ENCODE measurements at regions not wholly inside any gene's neighbourhood (a gene's known extent, or its start where the extent isn't known, plus 50 kb on each side); places are given as distances from the start of the nearest gene placed in this dataset.

DNA sequence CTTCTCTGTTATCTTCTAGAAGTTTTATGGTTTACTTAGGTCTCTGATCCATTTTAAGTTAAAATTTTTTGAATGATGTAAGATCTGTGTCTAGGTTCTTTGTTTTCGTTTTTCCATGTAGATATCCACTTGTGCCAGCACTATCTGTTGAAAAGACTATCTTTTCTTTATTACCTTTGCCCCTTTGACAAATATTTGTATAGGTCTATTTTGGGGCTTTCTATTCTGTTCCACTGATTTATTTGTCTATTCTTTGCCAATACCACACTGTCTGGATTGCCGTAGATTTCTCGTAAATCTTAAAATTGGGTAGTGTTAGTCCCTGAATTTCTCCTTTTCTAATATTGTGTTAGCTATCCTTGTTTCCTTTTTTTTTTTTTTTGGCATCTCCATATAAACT lies 71.4 kb upstream of the PDSS1 start:
- ChIA-PET CTCF (interaction anchor here (0.6 kb wide), 1 partner anchor 208 kb away, joined by 3 read pairs; no protein-coding TSS in a partner anchor), POLR2A (interaction anchor here (0.6 kb wide), 1 partner anchor 266 kb away, joined by 5 read pairs; no protein-coding TSS in a partner anchor)
- Histone ChIP-seq H3K27me3 (ENCODE audit: control insufficient read depth, insufficient read depth, low read length) (peaks cover 6% of the 10 kb centered on the region), H3K9me3 (ENCODE audit: control insufficient read depth, insufficient read depth, low read depth, low read length) (no peaks in the 10 kb centered on the region), H3K4me3 (ENCODE audit: low read depth in 2 of 2, low read length in 2 of 2) (no peak overlapping the region), H3K27ac (ENCODE audit: low read length) (no peak overlapping the region), H3K4me1 (ENCODE audit: control insufficient read depth, insufficient read depth, low read length) (no peaks in the 10 kb centered on the region), H3K36me3 (ENCODE audit: control insufficient read depth, insufficient read depth, low read length) (no peaks in the 10 kb centered on the region; the same call in 1 of the 2 replicates)
- ATAC-seq = no peak
- intact Hi-C loops (cut with micrococcal nuclease; ENCODE audit: unreplicated experiment) = no loop called here
- BruUV-seq (replicated peaks) = no TSS peak
- TF ChIP-seq REST (IDR thresholded peaks at IDR 0.05; ENCODE audit: insufficient read depth in 1 of 2, low read depth in 2 of 2, low read length in 1 of 2) (no peak), POLR2AphosphoS5 (IDR thresholded peaks at IDR 0.05; ENCODE audit: low read depth, low read length) (no peak), SIN3A (IDR thresholded peaks at IDR 0.05; ENCODE audit: borderline replicate concordance, insufficient read depth, low read depth, low read length) (no peak), TCF7L2 (IDR thresholded peaks at IDR 0.05; ENCODE audit: low read depth, low read length) (no peak), CTCF (IDR thresholded peaks at IDR 0.05) (no peak)
- in situ Hi-C loops (cut with HindIII; ENCODE audit: low pct_unique_long_range_greater_than_20kb, low sequenced_read_pairs) = no loop called here
- no peak for DNase-seq (ENCODE audit: low read depth, low spot score)

- no peaks in the 10 kb centered on the region for H3K4me1 ChIP-seq (ENCODE audit: control insufficient read depth, insufficient read depth, low read length)
- ATAC-seq (no peak), DNase-seq (ENCODE audit: low read depth, low spot score) (no peak)
- H3K4me3 ChIP-seq (ENCODE audit: low read depth in 2 of 2, low read length in 2 of 2) = no peak overlapping the region
- peaks cover 4% of the 10 kb centered on the region for H3K27me3 ChIP-seq (ENCODE audit: control insufficient read depth, insufficient read depth, low read length)
- ChIA-PET CTCF (interaction anchor here (0.6 kb wide), 1 partner anchor 60 kb away, joined by 3 read pairs; no protein-coding TSS in a partner anchor), POLR2A (no interaction called here)
- BruUV-seq (replicated peaks) = no TSS peak
- no peak for TF ChIP-seq TCF7L2 (IDR thresholded peaks at IDR 0.05; ENCODE audit: low read depth, low read length)
- TF ChIP-seq SIN3A (IDR thresholded peaks at IDR 0.05; ENCODE audit: borderline replicate concordance, insufficient read depth, low read depth, low read length) = no peak
- no peak for TF ChIP-seq REST (IDR thresholded peaks at IDR 0.05; ENCODE audit: insufficient read depth in 1 of 2, low read depth in 2 of 2, low read length in 1 of 2)
- TF ChIP-seq CTCF (IDR thresholded peaks at IDR 0.05) = peak; percentile 15; the same call in 1 of the 2 replicates
- no peak for TF ChIP-seq POLR2AphosphoS5 (IDR thresholded peaks at IDR 0.05; ENCODE audit: low read depth, low read length)
- no peaks in the 10 kb centered on the region for H3K9me3 ChIP-seq (ENCODE audit: control insufficient read depth, insufficient read depth, low read depth, low read length)
- intact Hi-C loops (cut with micrococcal nuclease; ENCODE audit: unreplicated experiment) = no loop called here
- in situ Hi-C loops (cut with HindIII; ENCODE audit: low pct_unique_long_range_greater_than_20kb, low sequenced_read_pairs) = no loop called here
- no peaks in the 10 kb centered on the region; the same call in 1 of the 2 replicates for H3K36me3 ChIP-seq (ENCODE audit: control insufficient read depth, insufficient read depth, low read length)
- H3K27ac ChIP-seq (ENCODE audit: low read length) = no peak overlapping the region
Measured at GRCh38 chr10:26627324-26627723, 70.2 kb upstream of the PDSS1 start.

Data from Panc1 (cell line).